IMR-90 (cell line): ENCODE measurements at regions not wholly inside any gene's neighbourhood (a gene's known extent, or its start where the extent isn't known, plus 50 kb on each side); places are given as distances from the start of the nearest gene placed in this dataset.

Source experiments
- ATAC-seq: fragments of 200-7000 bp; cut with Tn5 transposase; 2 replicates; pipeline ENCODE4 v1.9.1; 2020; ENCODE audit warnings: low read depth, mild to moderate bottlenecking, moderate library complexity
- BruUV-seq: library from RNA; stranded (reverse); fragments of 400-500 nt; replicated peaks from 2 replicates; lab custom pipeline; 2021; lab: Mats Ljungman, UMichigan
- CTCF ChIA-PET: fragments of 300-600 bp; formaldehyde crosslinking; extraction: SDS; loops from one replicate; lab custom pipeline; 2021; ENCODE audit warnings: antibody characterized with exemption; lab: Yijun Ruan, JAX
- POLR2A ChIA-PET: fragments of 300-600 bp; sonication (Branson Sonifier 250); formaldehyde crosslinking; loops from one replicate; lab custom pipeline; 2022; ENCODE audit warnings: antibody characterized with exemption; ENCODE audit not compliant: unreplicated experiment; lab: Charles Lee
- DNase-seq: peaks from one replicate; pipeline ENCODE4 v3.0.0; 2013
- H2AFZ ChIP-seq: replicated peaks from 2 replicates; pipeline ENCODE3; 2013; ENCODE audit warnings: low read length, mild to moderate bottlenecking; ENCODE audit not compliant: poor library complexity
- H2AK5ac ChIP-seq: 2 replicates; pipeline ENCODE4 v1.6.1; 2013; ENCODE audit warnings: low read depth, low read length, inconsistent platforms
- H2AK9ac ChIP-seq: replicated peaks from 2 replicates; pipeline ENCODE3; 2013; ENCODE audit warnings: mild to moderate bottlenecking, low read depth, low read length, moderate library complexity; ENCODE audit not compliant: poor library complexity
- H2BK120ac ChIP-seq: 2 replicates; pipeline ENCODE4 v1.6.1; 2013; ENCODE audit warnings: low read depth, low read length, inconsistent platforms
- H2BK15ac ChIP-seq: 3 replicates; pipeline ENCODE4 v1.6.1; 2013; ENCODE audit warnings: low read depth, low read length, inconsistent platforms
- H2BK20ac ChIP-seq: 2 replicates; pipeline ENCODE4 v1.6.1; 2013; ENCODE audit warnings: low read depth, mild to moderate bottlenecking, inconsistent platforms, low read length, moderate library complexity
- H2BK5ac ChIP-seq: 2 replicates; pipeline ENCODE4 v1.6.1; 2013; ENCODE audit warnings: mild to moderate bottlenecking, low read depth, low read length, inconsistent platforms; ENCODE audit not compliant: poor library complexity, severe bottlenecking
- H3K14ac ChIP-seq: replicated peaks from 2 replicates; pipeline ENCODE4 v1.6.1; 2013; ENCODE audit warnings: low read depth, low read length, inconsistent platforms
- H3K18ac ChIP-seq: 2 replicates; pipeline ENCODE4 v1.6.1; 2013; ENCODE audit warnings: low read depth, low read length, control low read depth
- H3K23ac ChIP-seq: 2 replicates; pipeline ENCODE4 v1.6.1; 2013; ENCODE audit warnings: low read depth, low read length, inconsistent platforms
- H3K27ac ChIP-seq: 2 replicates; pipeline ENCODE4 v1.5.1; 2013; ENCODE audit warnings: mild to moderate bottlenecking, control low read depth, low read length; ENCODE audit not compliant: insufficient read depth
- H3K27me3 ChIP-seq: 2 replicates; pipeline ENCODE4 v1.6.1; 2013; ENCODE audit warnings: low read length; ENCODE audit not compliant: control insufficient read depth, insufficient read depth
- H3K36me3 ChIP-seq: 2 replicates; pipeline ENCODE4 v1.6.1; 2013; ENCODE audit warnings: low read length, mixed read lengths; ENCODE audit not compliant: control insufficient read depth, insufficient read depth
- H3K4ac ChIP-seq: 2 replicates; pipeline ENCODE4 v1.6.1; 2013; ENCODE audit warnings: low read depth, low read length, inconsistent platforms
- H3K4me1 ChIP-seq: 2 replicates; pipeline ENCODE4 v1.6.1; 2013; ENCODE audit warnings: low read length, mixed read lengths; ENCODE audit not compliant: control insufficient read depth, insufficient read depth
- H3K4me2 ChIP-seq: 2 replicates; pipeline ENCODE4 v1.6.1; 2013; ENCODE audit warnings: low read depth, mild to moderate bottlenecking, control low read depth, low read length, moderate library complexity
- H3K4me3 ChIP-seq: 2 replicates; pipeline ENCODE4 v1.5.1; 2013; ENCODE audit warnings: low read depth, mild to moderate bottlenecking, control low read depth, low read length, moderate library complexity; ENCODE audit not compliant: insufficient read depth
- H3K56ac ChIP-seq: 2 replicates; pipeline ENCODE4 v1.6.1; 2013; ENCODE audit warnings: low read length, inconsistent platforms; ENCODE audit not compliant: insufficient read depth; ENCODE audit errors: extremely low read depth
- H3K79me1 ChIP-seq, 2 experiments: 2 replicates each; pipeline ENCODE4 v1.6.1; 2013; ENCODE audit warnings: low read length in 2 of 2, inconsistent platforms in 1 of 2, low read depth in 1 of 2
- H3K9ac ChIP-seq: 2 replicates; pipeline ENCODE4 v1.6.1; 2013; ENCODE audit warnings: low read depth, low read length, control low read depth
- H3K9me1 ChIP-seq: 2 replicates; pipeline ENCODE4 v1.6.1; 2013; ENCODE audit warnings: low read length, inconsistent platforms; ENCODE audit not compliant: insufficient read depth
- H3K9me3 ChIP-seq: 2 replicates; pipeline ENCODE4 v1.6.1; 2013; ENCODE audit warnings: low read length; ENCODE audit not compliant: control insufficient read depth, insufficient read depth
- H4K20me1 ChIP-seq: 2 replicates; pipeline ENCODE4 v1.6.1; 2013; ENCODE audit warnings: low read length, inconsistent platforms; ENCODE audit not compliant: insufficient read depth
- H4K5ac ChIP-seq: 2 replicates; pipeline ENCODE4 v1.6.1; 2013; ENCODE audit warnings: mild to moderate bottlenecking, low read depth, low read length, control low read depth
- H4K8ac ChIP-seq, 2 experiments: 2 replicates each; pipeline ENCODE4 v1.6.1; 2013; ENCODE audit warnings: low read depth in 2 of 2, low read length in 2 of 2, control low read depth in 1 of 2, inconsistent platforms in 1 of 2
- H4K91ac ChIP-seq: 2 replicates; pipeline ENCODE4 v1.6.1; 2013; ENCODE audit warnings: low read depth, low read length, inconsistent platforms; ENCODE audit not compliant: insufficient read depth
- CEBPB ChIP-seq: IDR thresholded peaks from 2 replicates; pipeline ENCODE4 v1.6.1; 2012; ENCODE audit warnings: low read depth, low read length, improper control_type of control experiment
- CTCF ChIP-seq: conservative IDR thresholded peaks from 2 replicates; pipeline ENCODE4 v1.5.1; 2012; ENCODE audit warnings: mild to moderate bottlenecking, low read depth, low read length, improper control_type of control experiment
- NFE2L2 ChIP-seq: fragments of 150-350 bp; IDR thresholded peaks from 2 replicates; pipeline ENCODE4 v1.6.1; 2016; ENCODE audit warnings: low read depth, mild to moderate bottlenecking, low read length
- RAD21 ChIP-seq: IDR thresholded peaks from 2 replicates; pipeline ENCODE4 v1.6.1; 2012; ENCODE audit warnings: low read length, improper control_type of control experiment
- RFX5 ChIP-seq: IDR thresholded peaks from 2 replicates; pipeline ENCODE4 v1.8.0; 2012; ENCODE audit warnings: low read depth, mild to moderate bottlenecking, low read length, moderate library complexity
- USF2 ChIP-seq: fragments of 150-350 bp; IDR thresholded peaks from 2 replicates; pipeline ENCODE4 v1.6.1; 2017; ENCODE audit warnings: mild to moderate bottlenecking, antibody characterized with exemption, low read length, low read depth
- WGBS, 2 experiments: methylation state at CpG; one replicate each; pipeline versions ENCODE4 v1.1.5 to v1.1.7; 2013; ENCODE audit warnings: missing lambda C conversion rate in 2 of 2; ENCODE audit not compliant: insufficient read length in 1 of 2; ENCODE audit errors: extremely low coverage in 2 of 2; 5-methylcytosine and 5-hydroxymethylcytosine counted together
- dilution Hi-C: fragments of 300-500 bp; cut with HindIII; formaldehyde crosslinking; loops from one replicate; pipeline ENCODE4 v1.14.3; 2018; ENCODE audit warnings: low sequenced_read_pairs; ENCODE audit not compliant: unreplicated experiment
- in situ Hi-C: fragments of 300-500 bp; cut with MboI; formaldehyde crosslinking; loops from 3 replicates; pipeline ENCODE4 v1.14.3; 2019; ENCODE audit warnings: low sequenced_read_pairs, inconsistent platforms, mixed read lengths
- intact Hi-C: fragments of 100-400 bp; cut with micrococcal nuclease; formaldehyde crosslinking; loops from 2 replicates; pipeline ENCODE4 v1.10.0; 2022

DNA sequence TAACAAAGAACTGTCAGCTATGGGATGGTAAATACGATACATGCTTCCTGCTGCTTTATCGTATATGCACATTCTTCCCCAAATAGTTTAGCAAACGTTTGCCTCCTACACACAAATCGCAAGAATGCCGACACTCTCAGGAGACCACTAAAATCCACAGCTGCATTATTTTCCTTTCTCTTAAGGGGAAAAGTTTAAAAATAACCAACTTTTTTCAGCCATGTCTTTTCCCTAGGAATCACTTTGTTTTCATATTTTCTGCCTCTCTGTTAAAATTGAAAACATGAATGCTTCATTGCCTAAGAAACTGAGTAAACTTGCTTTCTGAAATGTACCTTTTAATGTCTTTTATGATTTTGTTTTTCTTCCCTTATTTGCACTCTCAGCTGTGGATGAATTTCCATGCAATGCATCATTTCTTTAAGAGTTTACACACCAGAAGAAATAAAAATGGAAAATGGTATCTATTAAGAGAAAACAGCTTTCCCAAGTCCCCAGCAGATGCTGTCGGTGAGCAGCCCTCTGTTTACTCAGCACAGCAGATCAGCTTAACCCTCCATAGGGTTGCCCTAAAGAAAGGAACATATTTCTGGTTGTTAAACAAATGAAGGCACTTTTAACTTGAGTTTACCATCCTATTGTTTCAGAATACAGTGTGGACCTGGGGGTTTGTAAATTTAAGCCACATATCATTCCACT is 66.2 kb downstream of the IZUMO3 start:
- no peak overlapping the region for H3K56ac ChIP-seq
- no CpG with 5 or more reads among the region's 6 CpGs for WGBS, 2 experiments
- peaks cover 2% of the 10 kb centered on the region; the same call in 1 of the 2 replicates for H3K9me3 ChIP-seq
- H2AFZ ChIP-seq, result no peak overlapping the region
- ATAC-seq (no peak), DNase-seq (no peak)
- no peak overlapping the region for H3K9ac ChIP-seq
- TF ChIP-seq RFX5, result no peak
- no peak for TF ChIP-seq USF2
- no peak for TF ChIP-seq RAD21
- TF ChIP-seq CTCF, result no peak
- TF ChIP-seq NFE2L2, result no peak
- no peak for TF ChIP-seq CEBPB
- H2AK9ac ChIP-seq, result no peak overlapping the region
- H3K14ac ChIP-seq, result no peak overlapping the region
- dilution Hi-C loops (no loop called here), in situ Hi-C loops (no loop called here), intact Hi-C loops (no loop called here)
- no peak overlapping the region for H3K4me3 ChIP-seq
- POLR2A ChIA-PET, result no interaction called here
- no peak overlapping the region for H4K91ac ChIP-seq
- no peak overlapping the region for H3K4me2 ChIP-seq
- no peaks in the 10 kb centered on the region for H3K79me1 ChIP-seq
- no peak overlapping the region for H3K27ac ChIP-seq
- H3K18ac ChIP-seq, result no peak overlapping the region
- no peak overlapping the region for H4K8ac ChIP-seq
- no peaks in the 10 kb centered on the region for H3K4me1 ChIP-seq
- no TSS peak for BruUV-seq
- no peaks in the 10 kb centered on the region for H3K9me1 ChIP-seq
- no peak overlapping the region for H4K5ac ChIP-seq
- CTCF ChIA-PET, result no interaction called here
- H2AK5ac ChIP-seq, result no peak overlapping the region
- no peaks in the 10 kb centered on the region for H3K36me3 ChIP-seq
- no peak overlapping the region for H3K23ac ChIP-seq
- H2BK15ac ChIP-seq, result no peak overlapping the region
- H4K20me1 ChIP-seq, result no peaks in the 10 kb centered on the region
- no peak overlapping the region for H2BK5ac ChIP-seq
- H2BK120ac ChIP-seq, result no peak overlapping the region
- H3K4ac ChIP-seq, result no peak overlapping the region
- H3K27me3 ChIP-seq, result no peaks in the 10 kb centered on the region
- no peak overlapping the region for H2BK20ac ChIP-seq
